Limb (tissue), 2 donors: ENCODE measurements at regions not wholly inside any gene's neighbourhood (a gene's known extent, or its start where the extent isn't known, plus 50 kb on each side); places are given as distances from the start of the nearest gene placed in this dataset.

Experiments used
- DNase-seq, 2 donors: peaks; one replicate each; pipeline ENCODE4 v3.0.0-alpha.2; 2016; ENCODE audit errors: extremely low spot score in 2 of 2

DNA sequence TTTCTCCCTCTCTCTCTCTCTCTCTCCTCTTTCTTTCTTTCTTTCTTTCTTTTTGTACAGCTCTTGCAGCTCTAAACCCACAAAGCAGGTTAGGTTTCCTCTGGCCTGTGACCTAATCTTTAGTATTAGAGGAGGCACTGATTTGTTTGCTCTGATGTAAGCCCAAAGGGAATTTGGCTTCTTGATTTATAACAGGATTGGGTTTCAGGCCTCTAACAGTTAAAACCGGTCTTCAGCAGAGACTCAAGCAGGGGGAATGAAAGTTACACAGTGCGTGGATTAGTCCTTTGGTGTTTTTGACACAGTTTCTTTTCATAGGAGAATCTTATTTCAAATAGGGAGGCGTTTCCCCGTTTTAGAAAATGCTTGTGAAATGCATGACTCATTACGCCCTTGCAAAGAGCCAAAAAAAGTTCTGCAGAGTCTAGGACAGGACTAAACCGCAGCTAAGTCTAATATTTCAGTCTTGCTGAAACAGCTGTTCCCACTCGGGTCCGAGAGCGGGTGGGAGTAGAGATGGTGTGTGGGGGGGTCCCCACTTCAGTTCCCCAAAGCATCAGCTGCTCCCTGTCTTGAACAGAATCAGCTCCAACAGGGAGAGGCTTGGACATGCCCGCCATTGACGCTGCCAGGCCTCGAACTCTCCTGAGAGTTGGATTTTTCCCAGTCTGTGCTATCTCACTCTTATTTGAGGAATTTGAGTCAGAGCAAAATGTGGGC lies 296.5 kb upstream of the PITRM1 start:
- peak; percentile 69 to 90 for DNase-seq

DNA sequence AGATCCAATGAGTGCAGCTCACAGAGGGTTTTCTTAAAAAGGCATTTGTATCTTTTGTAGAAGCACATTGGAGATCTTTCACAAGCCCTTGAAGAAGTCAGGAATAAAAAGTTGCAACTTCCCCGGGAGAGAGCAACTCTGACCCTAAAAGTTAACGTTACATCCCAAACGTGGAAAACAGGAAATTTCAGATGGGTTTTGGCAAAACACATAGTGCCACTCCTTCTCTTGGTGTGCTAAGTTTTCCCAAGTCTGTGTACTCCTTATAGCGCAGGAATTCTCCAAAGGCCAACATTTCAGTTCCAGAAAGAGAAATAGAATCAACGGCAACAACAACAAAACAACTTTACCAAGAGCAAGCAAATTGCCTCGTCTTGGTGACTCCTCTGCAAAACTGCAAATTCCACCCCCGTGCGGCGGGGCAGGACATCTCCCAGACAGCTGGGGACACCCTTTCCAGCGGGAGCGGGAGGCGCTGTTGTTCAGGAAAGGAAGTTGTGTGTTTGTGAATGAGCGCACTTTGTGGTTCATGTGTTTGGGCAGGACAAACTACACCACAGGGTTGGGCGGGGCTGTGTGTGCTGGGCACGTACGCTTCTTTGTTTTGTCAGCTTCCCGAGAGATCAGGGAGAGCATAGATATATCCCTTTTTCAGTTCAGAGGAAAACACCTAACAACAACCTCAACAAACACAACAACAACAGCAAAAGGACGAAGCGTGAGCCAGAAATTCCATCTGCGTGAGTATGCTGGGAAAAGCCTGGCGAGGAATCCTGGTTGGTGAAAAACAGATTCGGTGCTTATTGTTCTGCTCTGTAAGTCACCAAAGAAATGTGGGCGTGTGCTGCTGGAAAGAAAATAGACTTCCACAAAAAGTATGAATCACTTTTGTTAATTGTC lies 294.7 kb upstream of the PITRM1 start:
- DNase-seq: peak; percentile 47 to 58

DNA sequence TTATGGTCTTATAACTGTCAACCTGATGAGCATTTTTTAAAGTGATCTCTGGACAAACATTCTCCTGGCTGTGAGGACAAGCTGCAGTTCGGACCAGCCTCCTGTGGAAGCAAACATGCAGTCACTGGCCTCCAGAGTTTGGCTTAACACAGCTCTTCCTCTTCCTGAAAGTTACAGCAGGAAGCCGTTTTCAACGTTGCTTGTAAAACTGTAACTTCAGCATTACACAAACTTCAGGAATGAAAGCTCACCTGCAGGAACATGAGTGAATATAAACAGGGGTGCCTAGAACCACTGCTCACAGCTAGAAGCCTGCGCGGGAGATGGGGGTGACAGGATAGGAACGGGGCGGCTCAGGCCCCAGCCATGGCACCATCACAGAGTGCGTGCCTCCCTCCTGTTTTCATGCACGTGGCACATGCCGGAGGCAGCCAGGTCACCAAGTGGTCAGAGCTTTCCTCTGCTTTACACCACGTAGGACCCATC lies 292.9 kb upstream of the PITRM1 start:
- DNase-seq: no peak

DNA sequence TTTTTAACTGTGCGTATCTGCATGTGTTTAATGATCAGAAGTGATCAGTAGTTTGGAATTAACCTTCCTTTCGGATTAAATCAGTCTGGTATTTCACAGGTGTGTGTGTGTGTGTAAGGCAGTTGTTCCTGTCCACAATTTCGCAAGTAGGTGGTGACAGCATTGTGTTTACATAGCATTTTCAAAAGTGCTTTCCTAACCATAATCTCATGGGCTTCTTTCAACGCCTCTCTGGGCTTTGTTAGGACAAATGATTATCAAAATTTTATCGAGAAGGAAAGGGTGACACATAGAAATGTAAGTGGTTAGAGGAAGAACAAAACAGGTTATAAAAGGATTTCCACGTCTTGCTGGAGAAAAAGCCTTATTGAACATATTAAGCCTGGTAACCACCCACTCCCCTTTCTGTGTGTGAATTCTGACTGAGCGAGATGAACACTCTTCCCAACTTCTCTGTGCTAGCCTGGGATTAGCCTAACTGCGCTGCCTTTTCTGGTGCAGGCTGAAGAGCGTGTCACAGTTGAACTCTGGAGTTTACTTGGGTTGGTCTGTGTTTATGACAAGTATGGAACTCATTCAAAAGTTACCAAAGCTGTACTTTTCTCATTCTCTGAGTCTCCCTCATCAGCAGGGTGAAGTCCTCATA lies 292.3 kb upstream of the PITRM1 start:
- no peak for DNase-seq

DNA sequence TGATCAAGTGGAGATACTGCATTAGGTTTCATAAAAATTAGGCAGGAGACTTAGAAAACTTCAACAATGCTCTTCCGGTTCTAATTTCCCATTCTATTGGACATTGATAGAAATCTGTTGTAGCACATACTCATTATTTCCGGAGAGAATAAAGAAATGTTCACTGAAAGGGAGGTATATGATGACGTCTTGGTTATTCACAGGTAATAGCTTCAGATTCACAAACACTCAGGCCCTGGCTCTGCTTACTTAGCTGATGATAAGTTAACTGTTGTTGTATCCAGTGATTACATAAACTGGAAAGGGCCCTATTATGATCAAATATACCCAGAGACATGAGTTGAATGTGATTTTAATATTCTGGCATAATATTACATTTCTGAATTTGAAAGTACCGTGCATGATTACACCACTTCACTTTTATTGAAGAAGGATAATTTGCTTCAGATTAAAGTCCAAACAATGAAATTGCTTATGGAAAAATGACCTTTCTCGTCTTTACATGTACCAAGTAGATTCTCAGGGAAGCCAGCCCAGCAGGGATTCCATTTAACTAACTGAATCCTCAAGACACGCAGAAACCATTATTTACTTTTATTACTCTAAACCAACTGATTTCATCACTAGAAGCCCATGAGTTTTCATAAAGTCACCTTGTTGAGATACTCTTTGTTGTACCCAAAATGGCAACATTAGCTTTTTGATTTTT lies 288.0 kb upstream of the PITRM1 start:
- no peak for DNase-seq

DNA sequence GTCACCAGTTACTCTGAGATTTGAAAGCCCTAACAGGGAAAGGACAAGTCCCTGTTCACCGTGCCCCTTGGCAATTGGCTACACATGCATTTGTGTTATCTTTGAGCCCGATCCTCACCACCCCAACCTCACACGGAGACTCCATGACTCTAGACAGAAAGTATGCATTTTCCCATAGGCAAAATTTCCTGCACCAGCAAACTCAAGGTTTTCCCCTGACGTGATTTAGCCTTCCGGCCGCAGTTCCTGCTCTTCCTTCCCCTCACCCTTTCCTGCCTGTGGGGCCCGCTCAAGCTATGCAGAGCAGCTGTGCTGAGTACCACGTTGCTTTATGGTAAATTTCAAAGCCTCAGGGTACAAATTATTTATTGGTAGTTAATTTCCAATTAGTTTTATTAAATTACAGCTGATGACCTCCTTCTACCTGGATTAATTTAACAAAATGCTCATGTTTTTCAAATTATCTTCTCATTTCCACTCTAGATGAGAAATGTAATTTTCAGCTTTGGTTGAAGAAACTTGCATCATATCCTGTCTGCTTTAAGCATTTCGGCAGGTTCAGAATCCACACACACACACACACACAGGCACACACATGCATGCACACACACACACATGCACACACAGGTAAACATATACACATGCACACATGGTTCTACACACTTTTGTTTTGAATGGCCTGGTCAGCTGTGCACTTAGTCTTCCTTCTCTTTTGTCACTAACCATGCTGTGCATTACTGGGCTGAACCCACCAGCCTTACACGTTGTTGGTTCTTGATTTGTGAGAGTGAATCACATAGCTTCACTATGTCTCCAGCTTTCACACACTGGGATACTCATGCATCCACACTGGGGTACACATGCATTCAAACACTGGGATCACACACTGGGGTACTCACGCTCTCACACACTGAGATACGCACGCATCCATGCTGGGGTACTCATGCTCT lies 283.1 kb upstream of the PITRM1 start:
- peak in 1 of 2 donors; percentile 56 for DNase-seq

DNA sequence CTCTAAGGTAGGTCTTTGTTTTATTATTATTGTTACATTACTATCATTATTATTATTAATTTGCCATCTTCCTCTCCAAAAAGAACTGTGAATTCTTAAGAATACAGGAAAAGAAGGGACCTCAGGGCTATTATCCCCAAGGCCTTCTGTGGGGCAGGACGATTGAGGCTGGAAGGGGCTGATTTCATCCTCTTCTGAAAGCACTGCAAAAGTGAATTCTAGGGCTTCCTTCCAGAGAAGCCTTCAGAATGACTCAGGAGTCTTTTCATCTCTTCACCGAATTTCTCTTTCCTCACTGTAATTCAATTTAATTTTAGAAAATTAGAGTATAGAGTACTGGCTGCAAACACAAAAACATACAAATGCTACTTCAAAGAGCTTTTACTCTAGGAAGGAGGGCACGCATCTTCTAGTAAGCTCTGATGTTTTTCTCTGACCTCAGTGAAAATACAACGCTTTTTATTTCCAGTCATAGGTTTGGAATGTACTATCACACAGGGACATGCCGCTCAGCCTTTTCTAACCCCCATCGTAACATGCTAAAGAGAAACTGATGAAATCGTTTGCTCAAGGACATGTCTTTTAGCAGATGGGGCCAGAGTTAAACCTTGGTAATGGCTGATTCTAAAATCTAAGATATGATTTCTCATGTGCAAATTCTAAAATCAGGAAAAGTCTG lies 280.2 kb upstream of the PITRM1 start:
- no peak for DNase-seq

DNA sequence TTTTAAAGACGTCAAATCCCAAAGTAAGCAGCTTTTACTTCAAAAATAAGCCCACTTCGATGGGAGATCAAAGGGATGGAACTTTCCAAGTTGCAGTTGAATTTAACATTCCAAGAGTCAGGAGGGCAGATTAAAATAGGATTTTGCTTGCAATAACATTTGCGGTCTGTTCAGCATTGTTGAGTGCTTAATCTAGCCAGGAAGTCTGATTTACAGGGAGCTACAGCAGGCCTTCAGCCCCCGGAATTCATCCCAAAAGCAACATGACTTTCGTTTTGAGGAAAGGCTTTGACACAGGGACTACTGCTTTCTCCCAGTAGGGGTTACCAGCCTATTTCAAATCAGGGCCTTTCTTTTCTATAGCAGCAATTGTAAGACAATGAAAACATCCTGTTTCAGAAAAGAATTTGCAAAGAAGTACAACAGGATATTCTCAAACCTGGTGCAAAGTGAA lies 279.6 kb upstream of the PITRM1 start:
- DNase-seq: no peak

DNA sequence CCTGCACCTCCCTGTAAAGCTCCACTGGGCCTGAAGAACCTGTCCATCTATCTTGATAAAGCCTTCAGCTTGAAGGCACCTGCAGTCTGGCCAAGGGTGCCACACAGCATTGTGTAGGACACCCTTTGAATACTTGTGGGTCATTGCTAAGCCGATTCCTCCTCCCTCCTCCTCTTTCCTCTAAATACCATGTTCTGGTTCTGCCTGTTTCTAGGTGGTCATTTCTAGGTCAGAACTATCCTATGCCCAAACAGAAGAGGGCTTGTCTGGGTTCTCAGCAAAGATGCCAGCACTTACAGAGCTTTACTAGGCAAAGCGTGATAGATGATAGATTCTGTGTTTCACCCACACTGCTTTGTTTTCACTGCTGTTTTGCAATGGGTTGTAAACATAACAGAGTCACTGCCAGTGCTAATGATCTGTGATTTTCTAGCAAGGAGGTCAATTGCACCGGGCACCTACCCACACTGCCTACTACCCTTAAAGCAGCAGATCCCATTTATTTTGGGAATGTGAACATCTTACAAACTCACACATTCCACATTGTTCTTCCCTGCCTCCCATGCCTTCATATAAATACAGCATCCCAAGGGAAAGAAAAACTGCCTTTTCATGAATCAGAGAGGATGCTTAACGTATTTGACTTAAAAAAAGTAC lies 279.1 kb upstream of the PITRM1 start:
- no peak for DNase-seq

DNA sequence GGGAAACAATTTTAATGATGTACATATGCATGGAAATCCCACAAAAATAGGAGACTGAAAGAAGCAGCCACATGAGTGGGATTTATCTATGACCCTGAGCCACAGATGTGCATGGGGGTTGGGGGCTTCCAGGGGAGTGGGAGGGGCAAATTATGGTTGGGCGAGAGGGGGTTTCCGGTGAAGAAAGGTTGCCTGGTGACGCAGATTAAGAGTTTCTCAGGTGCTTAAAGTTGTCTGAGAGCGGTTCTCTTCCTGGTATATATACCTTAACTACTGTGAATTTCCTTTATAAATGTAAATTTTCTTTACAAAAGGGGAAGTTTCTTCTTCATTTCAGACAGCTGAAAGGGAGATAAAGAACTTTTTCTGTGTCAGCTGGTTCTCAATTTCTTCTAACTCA lies 273.6 kb upstream of the PITRM1 start:
- no peak for DNase-seq

DNA sequence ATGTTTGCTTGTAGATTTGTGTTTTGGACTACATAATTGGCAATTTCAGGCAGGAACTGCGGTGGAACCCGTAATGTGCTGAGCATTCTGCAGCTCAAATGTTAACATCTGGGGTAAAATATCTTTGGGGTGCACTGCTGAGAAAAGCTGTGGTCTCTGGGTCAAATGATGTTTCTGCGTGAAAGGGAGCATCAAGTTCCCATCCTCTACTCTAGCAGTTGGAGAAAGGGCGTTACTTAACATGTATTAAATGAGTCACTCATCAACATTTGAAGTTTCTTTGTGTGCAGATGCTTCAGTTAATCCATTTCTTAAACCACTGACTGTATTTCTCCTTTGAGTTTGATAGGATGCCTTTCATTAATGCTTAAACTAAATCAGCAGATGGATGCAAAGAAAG lies 273.1 kb upstream of the PITRM1 start:
- no peak for DNase-seq

DNA sequence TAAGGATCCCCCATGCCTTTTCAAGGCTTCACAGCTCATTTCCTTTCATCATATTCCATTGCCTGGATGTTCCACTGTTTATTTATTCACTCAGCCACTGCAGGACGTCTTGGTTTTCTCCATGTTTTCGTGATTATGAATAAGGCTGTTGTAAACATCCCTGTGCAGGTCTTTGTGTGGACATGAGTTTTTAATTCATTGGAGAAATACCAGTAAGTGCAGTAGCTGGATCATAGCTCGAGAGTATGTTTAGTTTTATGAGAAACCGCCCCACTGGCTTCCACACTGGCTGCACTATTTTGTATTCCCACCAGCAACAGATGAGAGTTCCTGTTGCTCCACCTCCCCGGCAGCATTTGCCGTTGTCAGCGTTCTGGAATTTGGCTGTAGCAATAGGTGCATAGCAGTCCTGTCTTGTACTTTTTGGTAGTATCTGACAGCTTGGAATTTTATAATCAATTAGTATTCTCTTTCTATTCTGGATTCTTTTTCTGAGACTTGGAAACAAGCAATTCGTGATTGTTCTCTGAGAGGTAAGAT lies 269.9 kb upstream of the PITRM1 start:
- DNase-seq: no peak

DNA sequence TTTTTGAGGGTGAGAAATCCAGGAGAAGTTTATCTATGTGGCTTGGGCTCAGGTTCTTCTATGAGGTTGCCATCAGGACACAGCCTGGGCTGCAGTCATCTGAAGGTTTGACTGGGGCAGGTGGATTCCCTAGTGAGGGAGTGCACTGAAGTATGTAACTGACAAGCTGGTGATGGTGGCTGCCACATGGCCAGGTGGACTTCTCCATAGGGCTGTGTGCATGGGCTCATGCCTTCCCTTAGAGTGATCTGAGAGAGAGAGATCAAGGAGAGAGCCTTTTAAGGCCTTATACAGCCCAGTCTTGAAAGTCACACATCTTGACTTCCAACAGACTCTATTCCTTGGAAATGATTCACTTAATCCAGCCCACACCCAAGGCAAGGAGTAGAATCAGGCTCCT lies 266.6 kb upstream of the PITRM1 start:
- no peak for DNase-seq

DNA sequence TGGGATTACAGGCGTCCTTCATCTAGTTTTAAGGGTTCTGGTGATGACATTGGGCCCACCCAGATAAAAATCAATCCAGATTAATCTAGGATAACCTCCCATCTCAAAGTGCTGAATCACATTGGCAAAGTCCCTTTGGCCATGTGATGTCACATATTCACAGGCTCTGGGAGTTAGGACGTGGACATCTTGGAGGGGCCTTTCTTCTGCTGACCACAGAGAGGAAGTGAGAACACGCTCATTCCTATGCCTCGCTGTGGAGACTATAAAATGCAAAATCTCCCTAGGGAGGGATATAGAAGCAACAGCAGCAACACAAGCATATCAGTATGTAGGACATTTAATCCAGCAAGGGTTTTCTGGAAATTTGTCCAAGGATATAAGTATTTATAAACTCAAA lies 266.0 kb upstream of the PITRM1 start:
- DNase-seq: no peak

DNA sequence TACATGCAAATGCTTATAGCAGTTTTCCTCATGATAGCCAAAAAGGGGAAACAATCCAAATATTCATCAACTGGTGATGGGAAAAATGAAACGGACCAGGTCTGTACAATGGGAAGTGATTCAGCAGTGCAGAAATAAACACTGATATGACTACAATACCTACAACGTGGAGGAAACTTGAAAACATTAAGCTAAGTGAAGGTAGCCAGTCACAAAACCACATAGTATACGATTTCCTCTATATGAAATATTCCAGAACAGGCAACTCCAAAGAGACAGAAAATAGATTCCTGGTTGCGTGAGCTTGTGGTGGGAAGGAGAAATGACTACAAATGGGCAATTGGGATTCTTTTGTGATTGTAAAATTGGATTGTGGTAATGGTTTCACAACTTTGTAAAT lies 263.1 kb upstream of the PITRM1 start:
- no peak for DNase-seq

DNA sequence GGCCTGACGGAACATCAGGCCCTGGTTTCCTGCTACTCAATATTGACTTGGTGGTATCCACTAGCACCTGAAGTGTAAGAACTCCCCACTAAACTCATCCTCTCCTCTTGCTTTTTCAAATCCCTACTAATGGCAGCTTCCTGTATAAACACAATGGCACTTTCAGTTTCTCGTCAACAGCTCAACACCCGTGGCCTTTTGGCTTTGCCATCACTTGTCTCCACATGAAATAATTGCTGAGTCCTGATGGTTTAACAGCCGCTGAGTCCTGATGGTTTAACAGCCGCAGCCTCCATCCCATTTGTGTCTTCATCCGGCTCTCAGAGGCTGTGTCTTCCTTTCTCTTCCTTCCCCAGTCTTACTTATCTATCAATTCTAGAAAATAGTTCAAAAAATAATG lies 261.4 kb upstream of the PITRM1 start:
- DNase-seq: no peak

DNA sequence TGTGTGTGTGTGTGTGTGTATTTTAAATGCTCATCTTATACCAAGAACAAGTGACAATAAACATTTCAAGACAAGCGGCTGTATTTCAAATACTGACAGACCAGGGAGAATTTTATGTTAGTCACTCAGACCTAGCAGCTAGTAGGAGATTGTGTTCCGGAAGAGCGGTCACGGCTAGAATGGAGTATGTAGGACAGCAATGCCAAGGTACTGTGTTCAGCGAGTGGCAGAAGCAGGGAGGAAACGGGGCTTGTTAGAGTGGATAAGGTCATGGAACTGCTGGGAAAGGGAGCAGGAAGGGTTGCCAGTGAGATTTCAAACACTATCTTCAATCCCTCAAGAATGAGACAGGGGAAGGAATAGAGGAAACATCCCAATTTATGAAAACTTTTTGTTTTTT lies 260.5 kb upstream of the PITRM1 start:
- no peak for DNase-seq

DNA sequence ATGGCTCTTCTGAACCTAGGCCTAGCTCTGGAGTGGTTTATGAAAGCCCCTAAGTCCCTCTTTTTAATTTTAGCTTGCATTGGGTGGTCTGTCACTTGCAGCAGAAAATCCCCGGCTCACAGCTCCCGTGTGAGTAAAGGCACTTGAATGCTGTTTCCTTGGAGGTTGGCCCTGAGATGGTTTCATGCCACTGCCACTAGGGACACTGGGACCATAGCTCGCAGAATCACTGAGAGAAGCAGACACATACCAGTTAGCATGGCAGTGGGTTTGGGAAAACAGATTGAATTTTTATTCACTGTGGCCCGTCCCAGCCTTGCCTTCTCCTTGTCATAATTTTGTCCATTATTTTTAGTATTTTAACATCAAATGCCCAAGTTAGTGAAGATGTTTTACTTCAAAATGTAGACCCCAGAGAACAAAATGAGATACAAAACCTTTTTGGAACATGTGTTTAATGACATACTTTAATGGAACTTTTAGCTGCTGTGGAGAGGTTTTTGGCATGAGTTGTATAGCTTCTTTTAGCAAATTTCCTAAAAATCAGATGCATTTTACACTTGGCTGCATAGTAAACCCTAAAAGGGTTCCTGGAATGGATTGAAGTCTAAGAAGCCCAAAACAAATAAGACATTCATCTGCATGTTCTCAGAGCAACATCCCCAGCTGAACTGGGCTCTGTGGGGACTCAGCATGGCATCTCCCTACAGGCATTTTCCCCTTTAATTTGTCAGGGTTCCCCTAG lies 259.7 kb upstream of the PITRM1 start:
- no peak for DNase-seq
